Prostate gland (tissue), 2 donors: ENCODE measurements at regions not wholly inside any gene's neighbourhood (a gene's known extent, or its start where the extent isn't known, plus 50 kb on each side); places are given as distances from the start of the nearest gene placed in this dataset.
"Not testable (repeated sequence)": the region's sequence is repeated elsewhere in the genome, so short reads cannot be mapped to it uniquely, and the experiment has no call there.

ENCODE experiments used
- DNase-seq: peaks from one replicate; pipeline ENCODE4 v3.0.0-alpha.2; 2019; ENCODE audit warnings: low spot score
- H3K27ac ChIP-seq, 2 donors: fragments of 200-600 bp; sonication (generic); 2 replicates each; pipeline ENCODE4 v1.5.1; 2017 to 2019
- H3K27me3 ChIP-seq: fragments of 200-600 bp; sonication (generic); replicated peaks from 2 replicates; pipeline ENCODE4 v1.5.1; 2019; ENCODE audit not compliant: insufficient read depth
- H3K36me3 ChIP-seq, 2 donors: fragments of 200-600 bp; sonication (generic); 1 replicate in 1 of 2; 2 replicates in 1 of 2; pipeline versions ENCODE4 v1.5.1 to v1.8.1; 2017 to 2019
- H3K4me1 ChIP-seq: fragments of 200-600 bp; sonication (generic); replicated peaks from 2 replicates; pipeline ENCODE4 v1.5.1; 2019
- H3K4me3 ChIP-seq, 2 donors: fragments of 200-600 bp; sonication (generic); 2 replicates each; pipeline ENCODE4 v1.5.1; 2017 to 2019
- H3K9me3 ChIP-seq: fragments of 200-600 bp; sonication (generic); 2 replicates; pipeline ENCODE4 v1.5.1; 2017
- POLR2A ChIP-seq: fragments of 450-650 bp; IDR thresholded peaks from one replicate; pipeline ENCODE4 v1.6.1; 2016; ENCODE audit warnings: antibody characterized with exemption, mild to moderate bottlenecking
- POLR2AphosphoS5 ChIP-seq: sonication (generic); formaldehyde crosslinking; IDR thresholded peaks from one replicate; pipeline ENCODE4 v1.6.1; 2017; ENCODE audit warnings: antibody characterized with exemption
- WGBS: methylation state at CpG from one replicate; pipeline ENCODE4 v1.1.5; 2018; 5-methylcytosine and 5-hydroxymethylcytosine counted together
- intact Hi-C: fragments of 100-400 bp; cut with DNase I; formaldehyde crosslinking; loops from one replicate; pipeline ENCODE4 v1.14.2; 2022
- TF ChIP-seq, protein P1 (sequence below), 4 experiments: fragments of 200-600 bp in 2 of 4; fragments of 450-650 bp in 2 of 4; sonication (generic) in 2 of 4; IDR thresholded peaks; 1 replicate in 3 of 4; 2 replicates in 1 of 4; pipeline ENCODE4 v1.5.1; 2016 to 2019; ENCODE audit warnings: antibody characterized with exemption in 4 of 4, mild to moderate bottlenecking in 2 of 4, moderate library complexity in 2 of 4

DNA sequence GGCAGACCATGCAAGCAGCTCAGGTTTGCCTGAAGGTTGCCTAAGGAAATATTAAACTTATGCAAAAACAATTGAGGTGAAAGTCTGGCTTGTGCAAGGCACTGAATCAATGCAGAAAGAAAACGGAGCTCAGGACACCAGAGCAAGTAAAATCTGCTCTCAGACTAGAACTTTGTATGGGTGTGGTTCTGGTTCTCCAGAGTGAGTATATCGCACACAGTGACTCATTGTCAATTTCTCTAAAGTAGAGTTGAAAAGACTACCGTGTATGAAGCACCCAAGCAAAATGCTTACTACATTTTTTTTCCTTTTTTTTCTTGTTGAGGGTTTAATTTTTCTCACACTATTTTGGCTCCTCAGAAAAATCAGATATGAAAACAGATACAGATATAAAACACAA, 650.3 kb upstream of the CDH10 start:
- intact Hi-C loops = no loop called here
- Histone ChIP-seq H3K36me3 (no peaks in the 10 kb centered on the region), H3K4me3 (no peak overlapping the region), H3K4me1 (no peaks in the 10 kb centered on the region), H3K27me3 (no peaks in the 10 kb centered on the region), H3K27ac (no peak overlapping the region), H3K9me3 (no peaks in the 10 kb centered on the region)
- 62% methylated on average over 3 of the region's 3 CpGs for WGBS
- DNase-seq = no peak
- TF ChIP-seq, protein P1, sequence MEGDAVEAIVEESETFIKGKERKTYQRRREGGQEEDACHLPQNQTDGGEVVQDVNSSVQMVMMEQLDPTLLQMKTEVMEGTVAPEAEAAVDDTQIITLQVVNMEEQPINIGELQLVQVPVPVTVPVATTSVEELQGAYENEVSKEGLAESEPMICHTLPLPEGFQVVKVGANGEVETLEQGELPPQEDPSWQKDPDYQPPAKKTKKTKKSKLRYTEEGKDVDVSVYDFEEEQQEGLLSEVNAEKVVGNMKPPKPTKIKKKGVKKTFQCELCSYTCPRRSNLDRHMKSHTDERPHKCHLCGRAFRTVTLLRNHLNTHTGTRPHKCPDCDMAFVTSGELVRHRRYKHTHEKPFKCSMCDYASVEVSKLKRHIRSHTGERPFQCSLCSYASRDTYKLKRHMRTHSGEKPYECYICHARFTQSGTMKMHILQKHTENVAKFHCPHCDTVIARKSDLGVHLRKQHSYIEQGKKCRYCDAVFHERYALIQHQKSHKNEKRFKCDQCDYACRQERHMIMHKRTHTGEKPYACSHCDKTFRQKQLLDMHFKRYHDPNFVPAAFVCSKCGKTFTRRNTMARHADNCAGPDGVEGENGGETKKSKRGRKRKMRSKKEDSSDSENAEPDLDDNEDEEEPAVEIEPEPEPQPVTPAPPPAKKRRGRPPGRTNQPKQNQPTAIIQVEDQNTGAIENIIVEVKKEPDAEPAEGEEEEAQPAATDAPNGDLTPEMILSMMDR (IDR thresholded peaks at IDR 0.05) = no peak
- TF ChIP-seq POLR2AphosphoS5 (no peak), POLR2A (no peak)

DNA sequence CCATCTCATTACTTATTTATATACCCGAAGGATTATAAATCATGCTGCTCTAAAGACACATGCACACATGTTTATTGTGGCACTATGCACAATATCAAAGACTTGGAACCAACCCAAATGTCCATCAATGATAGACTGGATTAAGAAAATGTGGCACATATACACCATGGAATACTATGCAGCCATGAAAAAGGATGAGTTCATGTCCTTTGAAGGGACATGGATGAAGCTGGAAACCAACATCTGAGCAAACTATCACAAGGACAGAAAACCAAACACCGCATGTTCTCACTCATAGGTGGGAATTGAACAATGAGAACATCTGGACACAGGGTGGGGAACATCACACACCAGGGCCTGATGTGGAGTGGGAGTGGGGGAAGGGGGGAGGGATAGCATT, 645.0 kb upstream of the CDH10 start:
- H3K4me3 ChIP-seq, H3K4me1 ChIP-seq, H3K27me3 ChIP-seq, H3K36me3 ChIP-seq, H3K9me3 ChIP-seq, H3K27ac ChIP-seq, DNase-seq, intact Hi-C loops: not testable (repeated sequence)
- WGBS = 95% methylated on average over 2 of the region's 2 CpGs

DNA sequence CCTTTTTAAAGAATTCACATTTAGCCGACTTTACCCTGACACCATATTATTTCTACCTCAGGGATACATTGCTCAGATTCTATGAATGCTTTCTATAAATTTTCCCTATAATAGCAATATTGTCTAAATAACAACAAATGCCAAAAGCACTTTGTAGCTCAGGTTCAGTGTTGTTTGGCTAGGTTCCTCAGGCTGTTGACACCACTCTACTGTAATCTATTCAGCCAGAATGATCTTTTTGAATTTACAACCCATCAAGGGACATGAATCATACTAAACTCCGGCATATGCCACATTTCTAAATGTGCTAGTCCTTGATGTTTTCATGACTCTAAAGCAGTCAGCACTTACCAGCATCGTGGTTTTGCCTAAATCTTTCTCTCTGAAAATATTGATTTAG, 641.5 kb upstream of the CDH10 start:
- no peak overlapping the region for H3K27ac ChIP-seq
- no peaks in the 10 kb centered on the region for H3K27me3 ChIP-seq
- no peaks in the 10 kb centered on the region for H3K9me3 ChIP-seq
- H3K36me3 ChIP-seq = no peaks in the 10 kb centered on the region
- DNase-seq = no peak
- no peak overlapping the region for H3K4me3 ChIP-seq
- WGBS = 60% methylated on average over 3 of the region's 3 CpGs
- intact Hi-C loops = no loop called here
- no peaks in the 10 kb centered on the region for H3K4me1 ChIP-seq
- no peak for TF ChIP-seq POLR2AphosphoS5
- no peak for TF ChIP-seq POLR2A
- TF ChIP-seq, protein P1 (IDR thresholded peaks at IDR 0.05) = no peak

DNA sequence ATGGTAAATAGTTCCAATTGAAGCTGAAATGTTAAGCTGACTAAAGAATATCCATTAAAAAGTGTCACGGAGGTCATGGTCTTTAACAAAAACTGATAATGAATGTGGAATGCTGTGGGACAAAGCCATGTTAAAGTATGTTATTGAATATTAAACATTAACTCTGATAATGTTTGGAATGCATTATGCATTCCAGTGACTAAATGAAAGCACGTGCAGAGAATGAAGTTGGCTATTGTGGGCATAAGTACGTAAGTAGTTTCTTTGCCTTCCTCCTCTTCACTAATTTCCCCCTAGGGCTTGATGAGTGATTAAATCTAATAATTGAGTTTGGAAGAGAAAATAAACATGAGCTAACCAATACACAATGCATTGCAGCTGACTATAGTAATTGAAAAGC, 640.4 kb upstream of the CDH10 start:
- WGBS = 48% methylated on average over 3 of the region's 3 CpGs
- Histone ChIP-seq H3K27ac (no peak overlapping the region), H3K4me3 (no peak overlapping the region), H3K9me3 (no peaks in the 10 kb centered on the region), H3K4me1 (no peaks in the 10 kb centered on the region), H3K36me3 (no peaks in the 10 kb centered on the region), H3K27me3 (no peaks in the 10 kb centered on the region)
- no peak for DNase-seq
- intact Hi-C loops = no loop called here
- no peak for TF ChIP-seq POLR2A
- TF ChIP-seq POLR2AphosphoS5 = no peak
- TF ChIP-seq, protein P1 (IDR thresholded peaks at IDR 0.05) = no peak

DNA sequence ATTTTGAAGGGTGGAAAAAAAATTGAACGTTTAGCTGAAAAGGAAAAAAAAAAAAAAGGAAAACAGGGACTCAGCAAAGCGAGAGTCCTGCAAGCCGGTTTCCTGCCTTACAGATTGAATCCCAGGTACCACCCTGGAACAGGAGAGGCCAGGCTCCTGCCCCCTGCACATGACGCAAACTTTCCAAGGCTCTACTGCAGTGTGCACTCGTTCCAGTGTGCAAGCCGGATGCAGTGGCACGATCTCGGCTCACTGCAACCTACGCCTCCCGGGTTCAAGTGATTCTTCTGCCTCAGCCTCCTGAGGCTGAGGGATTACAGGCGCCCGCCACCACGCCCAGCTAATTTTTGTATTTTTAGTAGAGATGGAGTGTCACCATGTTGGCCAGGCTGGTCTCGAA, 618.7 kb upstream of the CDH10 start:
- 91% methylated on average over 14 of the region's 14 CpGs for WGBS
- H3K4me3 ChIP-seq, DNase-seq, intact Hi-C loops, H3K4me1 ChIP-seq, H3K36me3 ChIP-seq, H3K9me3 ChIP-seq, H3K27me3 ChIP-seq, H3K27ac ChIP-seq: not testable (repeated sequence)

DNA sequence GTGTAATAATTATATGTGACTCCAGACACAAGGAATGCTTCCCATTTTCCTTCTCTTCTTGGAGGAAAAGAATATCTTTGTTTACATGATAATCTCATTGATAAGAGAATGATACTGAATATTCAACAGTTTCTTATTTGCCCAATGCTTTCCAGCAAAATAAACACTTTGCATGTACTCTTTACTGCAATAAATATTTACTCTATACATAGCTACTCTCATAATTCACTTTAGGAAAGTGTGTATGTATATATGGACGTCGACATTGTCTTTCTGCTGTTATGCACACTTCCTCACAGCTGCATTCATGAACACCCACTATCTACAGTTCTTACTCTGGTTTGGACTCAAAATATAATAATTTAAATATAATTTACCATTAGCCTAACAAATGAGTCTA, 617.4 kb upstream of the CDH10 start:
- Histone ChIP-seq H3K27me3 (no peaks in the 10 kb centered on the region), H3K27ac (no peak overlapping the region), H3K9me3 (no peaks in the 10 kb centered on the region), H3K4me1 (no peaks in the 10 kb centered on the region), H3K4me3 (no peak overlapping the region), H3K36me3 (no peaks in the 10 kb centered on the region)
- intact Hi-C loops = no loop called here
- 56% methylated on average over 2 of the region's 2 CpGs for WGBS
- DNase-seq = no peak
- TF ChIP-seq, protein P1 (IDR thresholded peaks at IDR 0.05) = no peak
- TF ChIP-seq POLR2AphosphoS5 = no peak
- no peak for TF ChIP-seq POLR2A
